Fibroblast of skin of right quadriceps (primary cell): ENCODE measurements at regions not wholly inside any gene's neighbourhood (a gene's known extent, or its start where the extent isn't known, plus 50 kb on each side); places are given as distances from the start of the nearest gene placed in this dataset.

ENCODE experiments used
- DNase-seq: peaks from one replicate; pipeline ENCODE4 v3.0.0-alpha.2; 2013

- no peak for DNase-seq
These were observed 384.9 kb upstream of the DCC start for GRCh38 chr18:51955136-51955535.

GRCh38 chr18:51957001-51957400, 383.0 kb upstream of the DCC start:
- no peak for DNase-seq

GRCh38 chr18:51980101-51980500, 359.9 kb upstream of the DCC start:
- no peak for DNase-seq

- DNase-seq, result no peak
These were observed 351.7 kb upstream of the DCC start for GRCh38 chr18:51988277-51988676.

GRCh38 chr18:51997129-51997528, 342.9 kb upstream of the DCC start:
- no peak for DNase-seq

GRCh38 chr18:51998066-51998465, 341.9 kb upstream of the DCC start:
- DNase-seq, result no peak

- DNase-seq, result no peak
These were observed 341.3 kb upstream of the DCC start for GRCh38 chr18:51998711-51999110.

- DNase-seq, result no peak
These were observed 340.6 kb upstream of the DCC start for GRCh38 chr18:51999351-51999750.

GRCh38 chr18:52000435-52000834, 339.6 kb upstream of the DCC start:
- no peak for DNase-seq

- DNase-seq, result no peak
These were observed 338.9 kb upstream of the DCC start for GRCh38 chr18:52001106-52001505.

- DNase-seq, result no peak
These were observed 337.4 kb upstream of the DCC start for GRCh38 chr18:52002600-52002999.

- no peak for DNase-seq
These were observed 332.9 kb upstream of the DCC start for GRCh38 chr18:52007105-52007504.

GRCh38 chr18:52008330-52008729, 331.7 kb upstream of the DCC start:
- no peak for DNase-seq

- DNase-seq, result no peak
These were observed 331.3 kb upstream of the DCC start for GRCh38 chr18:52008736-52009135.

GRCh38 chr18:52009958-52010357, 330.0 kb upstream of the DCC start:
- DNase-seq, result no peak

- DNase-seq, result no peak
These were observed 293.9 kb upstream of the DCC start for GRCh38 chr18:52045946-52046675.

GRCh38 chr18:52046842-52047241, 293.2 kb upstream of the DCC start:
- DNase-seq, result no peak

GRCh38 chr18:52054324-52054723, 285.7 kb upstream of the DCC start:
- DNase-seq, result peak; percentile 7

- no peak for DNase-seq
These were observed 279.2 kb upstream of the DCC start for GRCh38 chr18:52060607-52061304.

GRCh38 chr18:52063923-52064322, 276.1 kb upstream of the DCC start:
- no peak for DNase-seq

- DNase-seq, result no peak
These were observed 270.8 kb upstream of the DCC start for GRCh38 chr18:52069201-52069600.

- DNase-seq, result no peak
These were observed 269.7 kb upstream of the DCC start for GRCh38 chr18:52070291-52070756.

- DNase-seq, result no peak
These were observed 262.6 kb upstream of the DCC start for GRCh38 chr18:52077251-52077983.

GRCh38 chr18:52082246-52082645, 257.8 kb upstream of the DCC start:
- DNase-seq, result no peak
